Immature natural killer cell (primary cell): ENCODE measurements at regions not wholly inside any gene's neighbourhood (a gene's known extent, or its start where the extent isn't known, plus 50 kb on each side); places are given as distances from the start of the nearest gene placed in this dataset.
A peak's percentile ranks its signal among the peaks of the same experiment; 100 is the strongest.

Experiments
- DNase-seq, 3 donors: peaks; one replicate each; pipeline ENCODE4 v3.0.0; 2022; ENCODE audit warnings: mixed read lengths in 1 of 3
- H3K27ac Mint-ChIP-seq, 6 donors: one replicate each; pipeline ENCODE4 v1.8.0; 2020; ENCODE audit warnings: mixed read lengths in 6 of 6, mild to moderate bottlenecking in 5 of 6, inconsistent platforms in 4 of 6, moderate library complexity in 3 of 6
- H3K27me3 Mint-ChIP-seq, 3 donors: one replicate each; pipeline ENCODE4 v1.8.0; 2020 to 2021; ENCODE audit warnings: low read depth in 3 of 3, mild to moderate bottlenecking in 3 of 3, mixed read lengths in 3 of 3, moderate library complexity in 3 of 3, inconsistent platforms in 1 of 3
- H3K36me3 Mint-ChIP-seq, 3 donors: one replicate each; pipeline ENCODE4 v1.8.0; 2020; ENCODE audit warnings: mixed read lengths in 3 of 3, inconsistent platforms in 2 of 3, mild to moderate bottlenecking in 2 of 3
- H3K4me1 Mint-ChIP-seq, 2 donors: one replicate each; pipeline ENCODE4 v1.8.0; 2020; ENCODE audit warnings: inconsistent platforms in 2 of 2, mild to moderate bottlenecking in 2 of 2, mixed read lengths in 2 of 2, moderate library complexity in 1 of 2
- H3K4me3 Mint-ChIP-seq, 5 donors: one replicate each; pipeline ENCODE4 v1.8.0; 2020; ENCODE audit warnings: mild to moderate bottlenecking in 5 of 5, mixed read lengths in 5 of 5, inconsistent platforms in 3 of 5, moderate library complexity in 3 of 5
- H3K9me3 Mint-ChIP-seq, 6 donors: one replicate each; pipeline ENCODE4 v1.8.0; 2020; ENCODE audit warnings: mild to moderate bottlenecking in 6 of 6, mixed read lengths in 6 of 6, inconsistent platforms in 4 of 6, moderate library complexity in 3 of 6

DNA sequence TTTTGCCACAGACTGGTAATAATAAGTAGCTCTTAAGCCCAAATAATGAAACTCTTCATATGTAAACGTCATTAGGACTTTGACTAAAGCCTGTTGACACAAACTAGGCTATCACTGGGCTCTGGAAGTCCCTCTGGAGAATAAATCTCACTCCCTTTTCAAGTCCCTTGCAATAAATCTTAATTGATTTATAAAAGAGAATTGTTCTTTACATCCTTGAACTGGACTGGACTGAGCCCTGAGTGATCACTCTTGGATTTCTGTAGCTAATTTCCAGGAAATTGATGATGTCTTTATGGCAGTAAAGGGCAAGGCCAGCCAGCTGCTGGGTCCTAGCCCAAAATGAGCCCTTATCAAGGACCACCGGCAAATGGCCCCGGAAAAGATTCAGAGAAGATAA lies 1162.7 kb downstream of the BCL11B start:
- no peak overlapping the region for H3K4me3 Mint-ChIP-seq
- H3K27me3 Mint-ChIP-seq, result peaks cover 4 to 5% (median 5%) of the 10 kb centered on the region in 3 donors
- H3K27ac Mint-ChIP-seq, result no peak overlapping the region

GRCh38 chr14:98112194-98112780 lies 1159.7 kb downstream of the BCL11B start:
- Mint-ChIP-seq H3K4me3 (no peak overlapping the region), H3K36me3 (peaks cover 0 to 6% (median 0%) of the 10 kb centered on the region in 3 donors), H3K27me3 (peaks cover 4 to 7% (median 6%) of the 10 kb centered on the region in 3 donors), H3K9me3 (peaks cover 0 to 2% (median 0%) of the 10 kb centered on the region in 6 donors), H3K27ac (no peak overlapping the region), H3K4me1 (no peaks in the 10 kb centered on the region)
- DNase-seq, result no peak

More for the DNA sequence above, 1162.7 kb downstream of the BCL11B start:
- Mint-ChIP-seq H3K36me3 (peaks cover 0 to 6% (median 0%) of the 10 kb centered on the region in 3 donors), H3K4me1 (no peaks in the 10 kb centered on the region), H3K9me3 (peaks cover 0 to 2% (median 0%) of the 10 kb centered on the region in 6 donors)
- DNase-seq, result no peak

GRCh38 chr14:98114122-98114895 lies 1157.7 kb downstream of the BCL11B start:
- Mint-ChIP-seq H3K9me3 (peaks cover 0 to 2% (median 0%) of the 10 kb centered on the region in 6 donors), H3K27ac (no peak overlapping the region), H3K4me3 (no peak overlapping the region), H3K4me1 (no peaks in the 10 kb centered on the region), H3K36me3 (peaks cover 0 to 6% (median 0%) of the 10 kb centered on the region in 3 donors), H3K27me3 (peaks cover 4 to 8% (median 7%) of the 10 kb centered on the region in 3 donors)
- DNase-seq, result no peak

- Mint-ChIP-seq H3K36me3 (peaks cover 0 to 6% (median 0%) of the 10 kb centered on the region in 3 donors), H3K4me3 (no peak overlapping the region), H3K27ac (no peak overlapping the region), H3K9me3 (peaks cover 0 to 2% (median 0%) of the 10 kb centered on the region in 6 donors), H3K27me3 (peaks cover 4 to 11% (median 8%) of the 10 kb centered on the region in 3 donors), H3K4me1 (no peaks in the 10 kb centered on the region)
- DNase-seq, result no peak
Observed at GRCh38 chr14:98114946-98115345, 1157.1 kb downstream of the BCL11B start.

DNA sequence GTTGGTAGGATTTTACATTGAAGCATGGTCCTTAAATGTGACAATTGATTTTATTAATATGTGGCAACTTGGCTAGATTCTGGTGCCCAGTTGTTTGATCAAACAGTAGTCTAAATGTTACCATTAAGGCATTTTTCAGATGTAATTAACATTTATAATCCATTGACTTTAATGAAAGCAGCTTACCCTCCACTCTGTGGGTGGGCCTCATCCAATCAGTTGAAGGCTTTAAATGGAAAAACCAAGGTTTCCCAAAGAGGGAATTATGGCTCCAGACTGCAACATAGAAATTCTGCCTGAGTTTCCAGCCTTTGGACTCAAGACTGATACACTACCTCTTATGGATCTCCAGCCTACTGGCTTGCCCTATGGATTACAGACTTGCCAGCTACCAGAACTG lies 1153.2 kb downstream of the BCL11B start:
- Mint-ChIP-seq H3K36me3 (peaks cover 0 to 4% (median 0%) of the 10 kb centered on the region in 3 donors), H3K27me3 (peaks cover 4 to 12% (median 7%) of the 10 kb centered on the region in 3 donors), H3K4me1 (peaks cover 24 to 25% of the 10 kb centered on the region in 2 donors), H3K27ac (no peak overlapping the region), H3K4me3 (no peak overlapping the region), H3K9me3 (peaks cover 0 to 7% (median 4%) of the 10 kb centered on the region in 6 donors)
- no peak for DNase-seq

DNA sequence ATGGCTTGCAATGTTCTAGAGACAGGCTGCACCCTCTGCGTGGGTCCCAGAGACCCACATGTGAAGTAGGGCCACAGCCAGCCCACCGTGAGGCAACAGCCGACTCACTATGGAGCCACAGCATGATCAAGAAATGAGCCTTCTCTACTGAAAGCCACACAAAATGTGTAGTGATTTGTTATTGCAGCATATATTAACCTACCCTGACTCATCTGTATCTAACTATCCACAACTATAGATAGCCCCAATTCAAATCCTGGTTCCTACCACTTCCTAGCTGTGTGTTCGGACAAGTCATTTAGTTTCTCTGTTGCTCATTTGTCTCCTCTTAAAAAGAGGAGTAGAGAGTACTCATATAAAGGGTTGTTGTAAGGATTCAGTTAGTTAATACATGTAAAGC lies 1152.3 kb downstream of the BCL11B start:
- Mint-ChIP-seq H3K4me3 (no peak overlapping the region), H3K36me3 (peaks cover 0 to 6% (median 4%) of the 10 kb centered on the region in 3 donors), H3K27me3 (peaks cover under 1 to 12% (median 7%) of the 10 kb centered on the region in 3 donors), H3K9me3 (peaks cover 0 to 15% (median 5%) of the 10 kb centered on the region in 6 donors), H3K4me1 (peaks cover 24 to 34% of the 10 kb centered on the region in 2 donors), H3K27ac (no peak overlapping the region)
- no peak for DNase-seq

GRCh38 chr14:98120831-98121464 lies 1151.0 kb downstream of the BCL11B start:
- H3K9me3 Mint-ChIP-seq, result peaks cover 0 to 22% (median 5%) of the 10 kb centered on the region in 6 donors
- no peak for DNase-seq
- no peak overlapping the region for H3K27ac Mint-ChIP-seq
- peaks cover 0 to 6% (median 4%) of the 10 kb centered on the region in 3 donors for H3K36me3 Mint-ChIP-seq
- peaks cover 0 to 7% (median 7%) of the 10 kb centered on the region in 3 donors for H3K27me3 Mint-ChIP-seq
- no peak overlapping the region for H3K4me3 Mint-ChIP-seq
- H3K4me1 Mint-ChIP-seq, result peaks cover 24 to 37% of the 10 kb centered on the region in 2 donors

DNA sequence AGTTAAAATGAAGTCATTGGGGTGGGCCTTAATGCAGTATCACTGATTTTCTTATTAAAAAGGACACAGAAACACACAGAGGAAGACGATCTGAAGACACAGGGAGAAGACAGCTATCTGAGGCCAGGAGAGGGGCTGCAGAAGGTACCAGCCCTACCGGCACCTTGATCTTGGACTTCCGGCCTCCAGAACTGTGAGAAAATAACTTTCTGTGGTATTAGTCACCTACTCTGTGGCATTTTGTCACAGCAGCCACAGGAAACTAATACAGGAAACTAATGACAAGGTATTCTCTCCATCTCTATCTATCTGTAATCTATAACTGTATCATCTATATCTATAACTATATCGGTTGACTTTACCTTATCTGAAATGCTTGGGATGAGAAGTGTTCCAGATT lies 1149.5 kb downstream of the BCL11B start:
- no peak for DNase-seq
- H3K27ac Mint-ChIP-seq, result peak overlapping the region in 2 of 6 donors; percentile 33 to 73

DNA sequence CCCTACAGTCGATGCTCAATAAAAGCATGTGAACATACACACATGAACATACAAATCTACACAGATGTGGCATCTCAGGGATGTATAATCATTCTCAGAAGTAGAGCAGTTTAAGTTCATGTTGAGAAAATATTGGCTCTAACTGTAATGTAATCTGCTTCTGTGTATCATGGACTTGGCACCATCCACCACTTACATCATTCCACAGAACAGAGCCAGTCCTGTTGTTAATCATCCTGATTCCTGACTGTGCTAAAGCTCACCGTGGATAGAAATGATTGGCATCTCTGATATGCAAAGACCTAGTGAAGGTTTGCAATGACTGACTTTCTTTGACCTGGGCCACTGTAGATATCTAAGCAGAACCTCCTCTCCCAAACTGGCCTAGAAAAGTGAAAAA lies 1141.3 kb downstream of the BCL11B start:
- peak overlapping the region in 2 of 5 donors; percentile 53 to 54 for H3K4me3 Mint-ChIP-seq
- peaks cover 0 to 3% (median 1%) of the 10 kb centered on the region in 3 donors for H3K27me3 Mint-ChIP-seq
- no peaks in the 10 kb centered on the region for H3K36me3 Mint-ChIP-seq
- peaks cover 30 to 42% of the 10 kb centered on the region in 2 donors for H3K4me1 Mint-ChIP-seq
- DNase-seq, result no peak
- H3K27ac Mint-ChIP-seq, result no peak overlapping the region
- peaks cover 0 to 2% (median 0%) of the 10 kb centered on the region in 6 donors for H3K9me3 Mint-ChIP-seq

More for the DNA sequence above, 1149.5 kb downstream of the BCL11B start:
- peaks cover 0 to 7% (median 4%) of the 10 kb centered on the region in 3 donors for H3K27me3 Mint-ChIP-seq
- peak overlapping the region in 4 of 5 donors; percentile 22 to 68 (median 51) for H3K4me3 Mint-ChIP-seq
- peaks cover 0 to 22% (median 5%) of the 10 kb centered on the region in 6 donors for H3K9me3 Mint-ChIP-seq
- peaks cover 24 to 37% of the 10 kb centered on the region in 2 donors for H3K4me1 Mint-ChIP-seq
- peaks cover 0 to 6% (median 4%) of the 10 kb centered on the region in 3 donors for H3K36me3 Mint-ChIP-seq

DNA sequence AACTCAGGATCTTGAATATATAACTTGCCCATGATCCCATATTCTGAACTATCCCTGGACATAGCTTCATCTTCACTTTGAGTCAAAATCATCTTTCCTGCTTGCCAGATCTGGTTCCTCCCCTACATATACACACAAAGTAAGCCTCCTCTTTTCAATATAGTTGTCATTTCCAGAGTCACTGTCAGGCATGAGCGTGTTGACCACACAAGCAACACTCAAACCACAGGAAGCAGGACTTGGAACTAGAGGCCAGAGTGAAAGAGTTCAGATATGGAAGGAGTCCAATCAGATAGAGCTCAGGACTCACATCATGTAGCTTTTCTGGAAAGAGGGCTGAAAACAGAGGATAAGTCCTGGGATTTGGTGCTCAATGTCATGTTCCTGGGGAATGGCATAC lies 1140.6 kb downstream of the BCL11B start:
- Mint-ChIP-seq H3K9me3 (no peaks in the 10 kb centered on the region), H3K4me1 (peaks cover 37 to 46% of the 10 kb centered on the region in 2 donors), H3K4me3 (peak overlapping the region; percentile 26 to 54 (median 53)), H3K27ac (peak overlapping the region in 4 of 6 donors; percentile 1 to 50 (median 19)), H3K36me3 (no peaks in the 10 kb centered on the region), H3K27me3 (peaks cover under 1 to 3% (median 3%) of the 10 kb centered on the region in 3 donors)
- peak; percentile 22 to 41 (median 28) for DNase-seq

DNA sequence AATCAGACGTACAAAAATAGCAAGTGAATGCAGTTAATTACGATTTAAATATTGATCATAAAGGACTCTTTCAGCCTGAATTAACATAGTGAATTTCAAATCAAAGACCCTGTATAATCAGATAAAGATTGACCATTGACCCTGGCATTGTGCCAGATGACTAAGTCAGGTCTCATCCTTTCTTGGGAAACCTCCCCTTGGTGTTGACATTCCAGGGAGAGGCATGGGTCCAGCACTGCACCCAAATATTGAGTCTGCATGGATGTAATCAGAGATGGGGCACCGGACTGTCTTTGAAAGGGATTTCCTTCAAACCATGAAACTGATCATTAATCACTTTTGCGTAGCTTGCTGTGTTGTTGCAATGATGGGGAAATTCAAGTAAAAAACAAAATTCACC lies 1138.2 kb downstream of the BCL11B start:
- peaks cover 47 to 53% of the 10 kb centered on the region in 2 donors for H3K4me1 Mint-ChIP-seq
- no peaks in the 10 kb centered on the region for H3K9me3 Mint-ChIP-seq
- DNase-seq, result no peak
- no peaks in the 10 kb centered on the region for H3K36me3 Mint-ChIP-seq
- H3K27me3 Mint-ChIP-seq, result peaks cover 2 to 5% (median 3%) of the 10 kb centered on the region in 3 donors
- no peak overlapping the region for H3K4me3 Mint-ChIP-seq
- no peak overlapping the region for H3K27ac Mint-ChIP-seq

DNA sequence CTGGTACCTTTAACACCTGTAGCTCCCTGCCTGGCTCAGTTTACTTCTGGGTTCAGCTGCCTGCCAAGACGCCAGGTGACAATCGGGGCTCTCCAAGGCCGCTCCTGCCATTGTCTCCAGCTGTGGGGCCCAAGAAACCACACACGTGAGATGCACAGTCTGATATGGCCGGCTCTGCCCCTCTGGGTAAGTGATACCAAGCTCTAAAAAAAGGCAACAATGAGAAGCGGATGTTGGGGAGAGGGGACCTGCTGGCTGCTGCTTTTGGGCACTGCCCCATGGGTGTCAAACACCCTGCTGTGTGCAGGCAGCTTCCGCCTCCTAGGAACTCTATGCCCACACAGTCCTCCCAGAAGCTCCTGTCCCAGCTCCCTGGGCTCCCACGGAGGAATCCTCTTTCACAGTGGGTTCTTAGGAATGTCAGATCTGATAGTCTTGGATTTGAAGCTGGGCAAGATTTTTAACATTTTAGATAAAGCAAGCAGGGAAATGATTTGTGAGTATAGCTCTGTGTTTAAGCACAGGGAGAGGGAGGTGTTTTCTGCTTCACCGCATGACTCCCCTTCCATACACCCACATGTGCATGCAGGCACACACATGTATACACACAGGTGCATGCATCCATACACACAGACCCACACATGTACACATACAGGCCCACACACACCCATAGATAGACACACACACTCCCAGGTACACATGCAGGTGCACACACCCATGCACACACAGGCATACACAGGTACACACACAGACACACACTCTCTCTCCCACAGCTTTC lies 1135.8 kb downstream of the BCL11B start:
- Mint-ChIP-seq H3K36me3 (no peaks in the 10 kb centered on the region), H3K27me3 (peaks cover 3 to 5% (median 3%) of the 10 kb centered on the region in 3 donors), H3K4me3 (peak overlapping the region in 2 of 5 donors; percentile 35 to 53), H3K9me3 (no peaks in the 10 kb centered on the region), H3K27ac (peak overlapping the region in 1 of 6 donors; percentile 41), H3K4me1 (peaks cover 49 to 51% of the 10 kb centered on the region in 2 donors)
- peak in 1 of 3 donors; percentile 11 for DNase-seq
